DMS53 treated with DMSO at 0.1 percent for 48 hours (cell line): ENCODE measurements at regions not wholly inside any gene's neighbourhood (a gene's known extent, or its start where the extent isn't known, plus 50 kb on each side); places are given as distances from the start of the nearest gene placed in this dataset.
"Not testable (repeated sequence)": the region's sequence is repeated elsewhere in the genome, so short reads cannot be mapped to it uniquely, and the experiment has no call there.

Experiments used
- DNase-seq: peaks from one replicate; lab custom pipeline; 2025; ENCODE audit not compliant: unreplicated experiment; lab: John Stamatoyannopoulos, UW

DNA sequence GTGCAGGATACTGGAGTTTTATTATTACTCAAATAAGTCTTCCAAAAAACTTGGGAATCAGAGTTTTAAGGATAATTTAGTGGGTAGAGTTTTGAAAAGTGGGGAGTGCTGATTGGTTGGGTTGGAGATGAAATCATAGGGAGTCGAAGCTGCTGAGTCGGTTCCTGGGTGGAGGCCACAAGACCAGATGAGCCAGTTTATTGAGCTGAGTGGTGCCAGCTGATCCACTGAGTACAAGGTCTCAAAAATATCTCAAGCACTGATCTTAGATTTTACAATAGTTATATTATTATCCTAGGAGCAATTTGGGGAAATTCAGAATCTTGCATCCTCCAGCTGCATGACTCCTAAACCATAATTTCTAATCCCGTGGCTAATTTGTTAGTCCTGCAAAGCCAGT, 804.9 kb upstream of the SEMA6A start:
- DNase-seq: no peak

DNA sequence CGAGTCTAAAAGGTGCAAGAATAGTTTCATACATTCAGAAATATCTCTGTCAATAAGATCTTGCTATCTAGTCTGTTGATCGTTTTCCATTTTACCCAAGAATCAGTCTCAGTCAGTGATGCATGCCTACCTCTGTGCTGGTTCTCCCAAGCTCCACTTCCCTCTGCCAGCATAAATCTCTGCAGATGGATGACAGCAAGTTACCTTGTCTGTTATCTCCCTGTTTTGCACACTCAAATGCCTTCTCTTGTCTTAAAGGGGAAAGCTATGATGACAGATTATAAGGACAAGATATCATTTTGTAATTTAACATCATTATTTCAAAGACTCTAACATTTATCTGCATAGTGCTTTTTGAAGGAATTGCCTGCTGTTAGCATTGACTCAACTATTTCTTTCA, 802.1 kb upstream of the SEMA6A start:
- DNase-seq: no peak

DNA sequence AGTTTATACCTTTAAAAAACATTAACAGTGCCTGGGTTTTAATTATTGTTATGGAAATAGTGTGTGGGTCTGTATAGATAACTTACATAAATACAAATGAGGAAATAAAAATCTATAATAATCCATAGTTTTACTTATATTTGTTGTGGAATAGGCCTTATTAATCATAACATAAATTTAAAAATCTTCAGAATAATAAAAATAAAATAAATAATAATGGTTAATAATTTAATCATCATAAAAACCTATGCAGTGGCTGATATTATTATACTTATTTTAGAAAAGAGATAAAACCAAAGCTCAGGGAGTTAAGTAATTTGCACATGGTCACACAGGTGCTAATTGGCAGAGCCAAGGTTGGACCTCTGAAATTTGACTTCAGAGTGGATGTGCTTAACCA, 785.3 kb upstream of the SEMA6A start:
- no peak for DNase-seq

DNA sequence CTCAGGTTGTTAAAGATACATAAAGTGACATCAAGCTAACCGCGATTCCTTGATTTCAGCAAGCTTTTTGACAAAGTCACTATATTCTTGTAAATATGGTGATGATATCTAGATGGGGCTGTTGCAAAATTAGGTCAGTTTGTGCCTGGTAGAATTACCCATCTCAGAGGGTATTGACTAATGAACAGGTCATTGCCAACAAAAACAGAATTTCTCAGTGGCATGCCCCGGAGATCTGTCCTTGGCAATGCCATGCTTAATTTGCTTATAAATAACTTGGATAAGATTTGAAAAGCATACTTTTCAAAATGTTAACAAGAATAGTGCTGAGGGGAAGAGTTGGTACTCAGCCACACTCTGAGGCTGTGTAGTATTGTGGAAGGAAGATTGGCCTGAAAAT, 783.3 kb upstream of the SEMA6A start:
- DNase-seq: no peak

DNA sequence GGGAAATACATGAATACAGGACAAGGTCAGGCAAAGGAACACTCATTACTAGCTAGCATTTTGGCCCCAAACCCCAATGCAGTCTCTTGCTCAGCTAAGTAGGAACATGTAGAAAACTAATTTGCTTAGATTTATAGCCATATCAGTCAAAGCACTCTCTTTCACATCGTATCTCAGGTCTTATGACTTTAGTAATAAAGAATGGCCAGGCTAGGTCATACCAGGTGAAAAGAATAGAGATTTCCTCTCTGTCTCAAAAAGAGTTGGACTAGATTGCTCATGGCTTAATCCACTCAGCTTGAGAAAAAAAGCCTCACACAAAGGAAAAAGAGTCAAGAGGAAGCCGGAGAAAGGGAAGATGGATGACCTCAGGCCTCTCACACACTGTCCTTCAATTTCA, 772.7 kb upstream of the SEMA6A start:
- DNase-seq: no peak

DNA sequence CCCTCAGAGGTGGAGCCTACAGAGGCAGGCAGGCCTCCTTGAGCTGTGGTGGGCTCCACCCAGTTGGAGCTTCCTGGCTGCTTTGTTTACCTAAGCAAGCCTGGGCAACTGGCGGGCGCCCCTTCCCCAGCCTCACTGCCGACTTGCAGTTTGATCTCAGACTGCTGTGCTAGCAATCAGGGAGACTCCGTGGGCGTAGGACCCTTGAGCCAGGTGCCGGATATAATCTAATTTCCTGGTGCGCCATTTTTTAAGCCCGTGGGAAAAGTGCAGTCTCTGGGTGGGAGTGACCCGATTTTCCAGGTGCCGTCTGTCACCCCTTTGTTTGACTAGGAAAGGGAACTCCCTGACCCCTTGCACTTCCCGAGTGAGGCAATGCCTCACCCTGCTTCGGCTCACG, 769.1 kb upstream of the SEMA6A start:
- peak; percentile 24 for DNase-seq

DNA sequence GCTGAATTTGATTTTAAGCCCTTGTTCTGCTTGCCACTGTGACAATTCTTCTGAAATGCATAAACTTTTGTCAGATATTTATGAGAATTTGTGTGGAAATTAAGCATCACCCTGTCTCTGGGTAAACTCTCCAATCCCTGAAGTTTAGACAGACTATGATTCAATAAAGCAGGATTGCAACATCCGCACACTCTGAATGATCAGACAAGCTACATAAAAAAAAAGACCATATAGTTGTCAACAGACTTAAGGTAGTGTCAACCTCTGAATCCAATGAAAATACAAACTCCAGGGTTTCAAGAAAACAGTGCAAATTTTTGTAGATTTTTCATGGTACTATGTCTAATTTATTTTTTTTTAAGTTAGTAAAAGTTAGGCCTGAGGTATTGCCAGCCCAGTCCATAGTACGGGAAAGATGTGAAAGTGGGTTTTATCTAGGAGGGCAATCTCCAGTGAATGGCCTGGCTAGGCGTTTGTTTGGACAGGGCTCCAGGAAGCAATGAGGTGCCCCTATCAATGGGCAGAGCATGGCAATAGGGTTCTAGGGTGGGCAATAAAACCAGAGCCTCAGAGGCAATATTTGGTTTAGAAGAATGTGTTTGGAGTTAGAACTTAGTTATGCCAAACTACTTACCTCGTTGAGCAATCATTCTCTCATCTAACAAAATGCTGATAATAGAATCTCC, 762.6 kb upstream of the SEMA6A start:
- no peak for DNase-seq

DNA sequence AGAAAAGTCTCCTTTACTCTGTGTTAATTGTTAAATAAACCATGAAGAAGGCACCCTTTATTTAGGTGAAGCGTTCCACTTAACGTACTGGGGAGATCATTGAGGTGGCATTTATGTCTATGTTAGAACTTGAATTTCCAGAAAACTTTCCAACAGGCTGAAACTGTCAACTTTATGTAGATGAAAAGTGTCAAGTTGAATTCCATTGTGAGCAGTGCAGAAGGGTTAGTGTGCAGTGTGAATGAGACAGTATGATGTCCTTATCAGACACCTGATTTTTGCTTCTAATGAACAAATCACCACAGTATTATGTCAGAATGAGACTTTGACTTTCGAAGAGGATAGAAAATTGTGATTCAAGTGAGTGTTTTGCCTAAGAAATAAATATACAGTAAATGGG, 761.6 kb upstream of the SEMA6A start:
- no peak for DNase-seq

DNA sequence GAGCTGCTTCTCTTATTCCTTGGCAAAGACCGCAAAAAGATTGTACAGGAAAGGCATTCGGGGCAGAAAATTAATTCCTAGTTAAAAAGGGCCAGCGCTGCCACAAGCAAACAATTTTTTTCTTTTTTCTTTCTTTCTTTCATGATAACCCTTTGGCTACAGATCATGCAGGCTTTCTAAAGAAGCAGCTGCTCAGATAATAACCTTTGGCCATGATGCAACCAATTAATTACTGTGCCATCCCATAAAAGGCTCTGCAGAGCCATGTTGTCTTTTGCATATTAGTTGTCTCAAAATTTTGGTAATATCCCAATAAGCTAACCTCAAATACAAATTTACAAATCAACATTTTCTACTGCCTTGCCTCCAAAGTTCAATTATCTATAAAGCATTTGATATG, 758.4 kb upstream of the SEMA6A start:
- no peak for DNase-seq

DNA sequence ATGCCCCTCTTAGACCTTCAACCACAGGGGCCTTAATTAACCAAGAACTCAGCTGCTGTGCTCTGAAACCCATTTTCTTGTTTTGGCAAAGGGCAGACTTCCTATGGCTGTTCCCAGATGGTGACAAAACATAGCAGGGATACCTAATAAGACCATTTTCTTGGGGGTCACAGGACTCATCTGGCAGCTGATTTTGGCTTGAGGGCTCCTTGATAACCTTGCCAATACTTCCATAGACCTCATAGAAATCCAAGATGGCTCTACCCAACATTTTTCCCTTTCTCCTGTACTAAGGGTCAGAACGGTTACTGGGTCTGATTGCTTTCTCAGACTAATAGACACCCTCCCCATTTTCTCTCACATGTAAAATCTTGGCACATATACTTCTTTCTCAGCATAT, 757.7 kb upstream of the SEMA6A start:
- DNase-seq: no peak

DNA sequence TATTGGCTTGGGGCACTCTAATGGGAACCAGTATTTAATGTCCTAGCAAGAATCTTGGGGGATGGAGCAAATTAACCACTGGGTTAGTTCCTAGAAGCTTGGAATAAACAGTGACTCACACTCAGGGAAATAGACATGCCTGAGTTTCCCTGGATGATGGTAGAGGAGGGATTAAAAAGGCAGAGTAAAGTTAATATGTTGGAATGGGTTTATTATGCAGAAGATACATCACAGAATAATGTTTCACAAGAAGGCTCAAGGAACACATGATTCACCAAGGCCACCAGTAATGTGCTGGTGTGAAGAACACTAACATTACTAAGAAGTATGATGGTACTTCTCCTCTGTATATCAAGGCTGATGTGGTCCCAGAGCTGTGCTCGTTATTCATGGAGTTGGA, 752.9 kb upstream of the SEMA6A start:
- DNase-seq: no peak

DNA sequence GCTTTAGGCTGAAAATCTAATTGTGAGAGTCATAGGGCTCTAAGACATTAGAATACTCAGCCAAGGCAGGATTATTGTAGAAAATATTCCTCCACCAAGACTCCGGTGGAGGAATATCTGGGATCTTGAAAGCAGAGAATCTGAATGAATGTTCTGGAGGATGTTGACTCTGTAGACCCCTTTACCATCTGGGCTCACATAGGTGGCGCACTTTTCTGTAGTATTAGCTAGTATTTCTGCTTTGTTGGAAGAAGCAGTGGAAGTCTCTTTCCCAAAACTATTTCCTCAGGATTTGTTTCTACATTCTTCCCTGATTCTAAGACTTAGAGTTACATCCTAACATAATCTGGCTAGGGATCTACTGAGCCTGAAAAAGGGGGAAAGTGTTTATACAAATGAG, 752.4 kb upstream of the SEMA6A start:
- DNase-seq: no peak

DNA sequence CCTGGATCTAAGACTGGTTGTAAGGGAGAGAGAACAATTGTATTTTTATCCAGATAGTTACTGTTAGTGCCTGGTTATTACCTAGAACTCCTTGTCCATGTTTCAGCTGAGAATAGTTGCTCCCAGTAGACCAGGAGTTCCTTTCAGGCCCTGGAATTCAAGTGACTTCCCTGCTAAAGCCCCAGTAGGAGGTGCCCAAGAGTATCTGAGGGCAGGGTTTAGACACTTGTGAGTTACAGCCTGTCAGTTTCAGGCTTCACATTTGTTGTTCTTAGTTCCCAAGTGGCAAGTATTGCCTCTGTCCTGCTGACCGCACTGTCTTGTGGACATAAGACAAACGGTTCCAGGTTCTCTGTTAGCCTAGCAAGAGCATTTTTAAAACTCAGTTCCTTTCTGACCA, 743.9 kb upstream of the SEMA6A start:
- DNase-seq: no peak

DNA sequence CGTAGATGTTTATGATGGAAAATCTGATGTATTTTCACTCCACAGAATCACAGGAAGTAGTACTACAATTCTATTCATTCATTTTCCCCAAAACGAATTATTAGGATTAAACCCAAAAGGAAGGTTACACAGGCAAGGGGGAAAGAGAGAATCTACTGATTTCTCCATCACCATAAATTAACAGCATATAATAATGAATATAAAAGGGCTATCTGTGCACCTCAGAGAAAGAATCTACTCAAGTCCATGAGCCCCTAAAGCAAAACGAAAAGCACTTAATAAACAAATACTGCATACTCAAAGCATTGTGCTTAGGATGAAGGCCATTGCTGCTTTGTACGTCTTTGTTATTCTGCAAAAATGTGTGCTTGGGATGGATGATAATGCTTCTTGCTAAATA, 740.5 kb upstream of the SEMA6A start:
- DNase-seq: no peak

DNA sequence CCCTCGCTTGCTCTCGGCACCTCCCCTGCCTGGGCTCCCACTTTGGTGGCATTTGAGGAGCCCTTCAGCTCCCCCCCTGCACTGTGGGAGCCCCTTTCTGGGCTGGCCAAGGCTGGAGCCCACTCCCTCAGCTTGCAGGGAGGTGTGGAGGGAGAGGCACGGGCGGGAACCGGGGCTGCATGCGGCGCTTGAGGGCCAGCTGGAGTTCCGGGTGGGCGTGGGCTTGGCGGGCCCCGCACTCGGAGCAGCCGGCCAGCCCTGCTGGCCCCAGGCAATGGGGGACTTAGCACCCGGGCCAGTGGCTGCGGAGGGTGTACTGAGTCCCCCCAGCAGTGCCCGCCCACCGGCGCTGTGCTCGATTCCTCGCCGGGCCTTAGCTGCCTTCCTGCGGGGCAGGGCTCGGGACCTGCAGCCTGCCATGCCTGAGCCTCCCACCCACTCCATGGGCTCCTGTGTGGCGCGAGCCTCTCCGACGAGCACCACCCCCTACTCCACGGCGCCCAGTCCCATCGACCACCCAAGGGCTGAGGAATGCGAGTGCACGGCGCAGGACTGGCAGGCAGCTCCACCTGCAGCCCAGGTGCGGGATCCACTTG, 730.0 kb upstream of the SEMA6A start:
- not testable (repeated sequence) for DNase-seq

DNA sequence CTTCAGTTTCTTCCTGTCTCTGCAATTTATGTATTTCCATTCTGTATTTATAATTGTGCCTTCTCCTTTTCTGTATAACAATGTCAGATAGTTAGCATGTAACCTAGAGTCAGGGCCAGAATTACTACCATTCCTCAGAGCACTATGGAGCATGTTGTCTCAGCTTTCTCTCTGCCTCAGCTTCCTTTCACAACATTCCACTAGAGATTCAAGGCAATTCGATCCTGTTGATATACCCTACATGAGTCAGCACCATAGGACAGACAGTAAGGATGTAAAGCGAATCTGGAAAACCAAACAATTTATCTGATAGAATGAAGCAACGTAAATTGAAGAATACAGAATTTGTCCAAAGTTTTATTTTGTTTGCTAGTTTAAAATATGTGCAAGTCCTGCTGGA, 728.3 kb upstream of the SEMA6A start:
- no peak for DNase-seq

DNA sequence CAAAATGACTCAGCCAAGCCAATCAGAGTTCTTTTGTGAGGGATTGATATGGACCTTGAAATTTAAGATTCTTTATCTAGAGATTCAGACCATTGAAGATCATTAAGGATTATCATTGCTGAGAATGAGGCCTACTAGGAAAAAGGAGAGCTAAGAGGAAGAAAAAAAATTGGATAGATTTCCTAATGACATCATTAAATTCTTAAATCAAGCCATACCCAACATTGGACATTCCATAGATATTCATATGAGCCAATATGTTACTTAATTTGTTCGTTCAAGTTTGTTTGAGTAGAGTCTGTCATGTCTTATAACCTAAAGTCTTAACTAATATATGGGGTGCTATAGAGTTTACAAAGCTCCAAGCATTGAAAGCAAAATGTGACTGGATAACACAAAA, 727.9 kb upstream of the SEMA6A start:
- no peak for DNase-seq

DNA sequence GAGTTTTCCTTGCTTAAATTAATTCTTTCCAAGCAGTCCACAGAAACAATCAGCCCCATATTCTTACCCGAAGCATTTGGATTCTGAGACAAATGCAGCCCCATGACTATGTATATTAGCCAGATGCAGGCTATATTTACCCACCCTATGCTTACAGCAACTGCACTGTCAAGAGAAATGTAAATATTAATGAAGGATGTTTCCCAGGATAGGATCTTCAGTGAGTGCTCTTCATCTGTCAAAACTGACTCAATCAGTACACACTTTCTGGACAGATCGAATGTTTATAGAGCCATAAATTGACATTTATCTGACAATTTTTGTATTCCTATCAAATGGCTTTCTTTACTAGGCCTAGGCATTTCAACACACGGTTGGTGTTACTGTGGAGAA, 725.3 kb upstream of the SEMA6A start:
- DNase-seq: peak; percentile 93

DNA sequence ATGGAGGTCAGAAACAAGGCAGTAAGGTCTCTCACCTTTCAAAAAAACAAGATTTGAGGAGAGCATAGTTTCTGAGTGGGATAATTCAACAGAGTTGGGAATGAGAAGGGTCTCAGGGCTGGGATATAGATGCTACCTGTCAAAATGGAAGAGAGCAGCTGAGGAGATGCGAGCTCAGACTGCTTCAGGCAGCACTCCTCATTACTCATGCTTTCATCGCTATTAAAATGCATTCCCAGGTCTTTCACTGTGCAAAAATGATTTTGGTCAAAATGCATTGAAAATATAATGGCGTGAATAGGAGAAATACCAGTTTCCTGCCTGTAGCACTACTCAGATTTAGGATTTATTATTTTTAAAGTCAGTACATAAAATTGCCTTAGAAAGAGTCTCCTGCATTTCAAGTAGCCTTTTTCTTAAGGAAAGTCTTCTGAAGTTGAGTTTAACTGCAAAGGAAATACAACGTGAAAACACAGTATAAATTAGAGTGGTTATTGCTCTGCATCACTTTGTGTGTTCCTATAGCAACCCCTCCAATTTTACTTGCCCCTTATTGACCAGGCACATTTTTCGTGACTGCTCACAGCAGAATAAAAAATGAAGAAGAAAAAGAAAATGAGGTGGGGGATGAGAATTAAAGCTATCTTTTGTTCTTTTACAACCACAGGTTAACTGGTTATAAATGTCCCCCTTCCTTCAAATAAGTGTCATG, 724.8 kb upstream of the SEMA6A start:
- DNase-seq: no peak

DNA sequence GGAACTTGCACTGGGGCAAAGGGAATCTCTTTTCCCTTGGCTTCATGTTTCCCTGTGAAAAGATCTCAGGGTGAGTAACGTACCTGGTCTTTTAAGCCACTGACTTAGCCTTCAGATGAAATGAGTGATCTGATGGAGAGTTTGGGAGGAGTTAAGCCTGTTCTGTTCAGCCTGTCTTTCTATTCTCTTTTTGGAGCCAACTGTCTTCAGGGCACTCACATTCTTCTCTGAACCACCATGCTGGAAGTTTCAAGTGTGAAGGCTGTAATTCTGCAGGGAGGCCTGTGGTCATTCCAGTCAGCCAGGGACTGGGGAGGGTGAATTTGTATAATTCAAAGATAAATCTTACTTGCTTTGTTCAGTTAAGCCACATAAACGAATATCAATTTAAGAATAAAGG, 722.2 kb upstream of the SEMA6A start:
- DNase-seq: no peak

DNA sequence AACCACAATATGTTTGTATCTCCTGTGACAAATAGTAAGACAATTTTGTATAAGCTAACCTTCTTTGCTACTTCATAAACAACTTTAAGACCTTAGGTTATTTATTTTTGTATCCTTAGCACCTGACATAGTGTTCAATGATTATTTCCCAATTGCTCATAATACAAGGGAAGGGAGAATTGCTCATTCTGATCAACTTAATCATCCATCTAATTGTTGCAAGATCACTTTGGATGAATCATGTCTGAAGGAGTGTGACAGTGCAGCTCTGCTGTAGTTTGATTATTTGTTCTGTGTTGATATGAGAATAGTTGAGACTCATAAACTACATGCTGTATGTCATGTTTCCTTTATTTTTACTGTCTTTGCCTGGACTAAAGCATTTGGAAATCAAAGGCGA, 721.3 kb upstream of the SEMA6A start:
- DNase-seq: no peak

DNA sequence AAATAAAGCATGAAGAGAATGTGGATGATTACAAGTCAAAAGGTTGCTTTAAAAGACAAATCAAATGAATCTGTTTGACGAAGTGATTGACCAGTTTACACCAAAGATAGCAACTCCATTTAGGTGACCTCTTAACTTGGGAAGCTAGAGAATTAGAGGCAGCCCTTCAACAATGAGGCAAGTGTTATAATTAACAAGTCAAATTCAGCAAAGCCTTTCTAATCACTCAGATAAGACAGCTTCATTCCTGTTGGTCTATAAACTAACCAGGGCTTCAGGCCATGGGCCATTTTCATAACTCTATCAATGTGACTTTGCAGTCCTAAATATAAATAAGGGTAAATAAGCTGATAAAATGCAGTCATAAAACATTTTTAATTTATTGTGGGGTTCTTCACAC, 712.2 kb upstream of the SEMA6A start:
- DNase-seq: no peak

DNA sequence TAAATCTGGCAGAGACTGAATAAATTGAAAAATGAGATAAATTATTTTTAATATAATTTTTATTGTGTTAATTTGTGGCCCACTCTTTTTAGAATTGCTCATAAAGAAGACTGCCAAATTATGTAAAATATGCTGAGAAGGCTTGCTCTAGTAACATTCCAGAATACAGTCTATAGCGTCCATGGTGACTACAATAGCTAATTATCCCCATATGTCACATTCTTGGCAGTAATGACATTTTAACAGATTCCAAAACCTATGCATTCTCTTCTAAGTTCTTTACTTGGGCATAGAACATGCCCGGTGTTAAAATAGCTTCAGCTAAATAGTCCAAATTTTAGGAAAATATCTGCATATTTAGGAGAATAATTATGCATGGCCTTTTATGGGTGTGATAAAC, 697.0 kb upstream of the SEMA6A start:
- DNase-seq: no peak
